HEK293 (cell line): ENCODE measurements at regions not wholly inside any gene's neighbourhood (a gene's known extent, or its start where the extent isn't known, plus 50 kb on each side); places are given as distances from the start of the nearest gene placed in this dataset.

Experiments
- CTCF ChIA-PET: fragments of 350-600 bp; formaldehyde crosslinking; extraction: SDS; loops from one replicate; lab custom pipeline; 2021; ENCODE audit warnings: antibody characterized with exemption; lab: Yijun Ruan, JAX
- POLR2A ChIA-PET: fragments of 300-600 bp; formaldehyde crosslinking; extraction: SDS; loops from one replicate; lab custom pipeline; 2020; ENCODE audit warnings: antibody characterized with exemption, inconsistent platforms; lab: Yijun Ruan, JAX
- H3K27ac ChIP-seq: fragments of 200-500 bp; sonication (Bioruptor generic); 2 replicates; pipeline ENCODE4 v1.5.1; 2014; ENCODE audit warnings: low read depth, low read length, control low read depth, inconsistent platforms; ENCODE audit errors: extremely low read depth
- H3K36me3 ChIP-seq, 2 experiments: fragments of 200-500 bp in 1 of 2; sonication (Bioruptor generic) in 1 of 2; 1 replicate in 1 of 2; 2 replicates in 1 of 2; pipeline ENCODE4 v1.5.1; 2014 to 2017; ENCODE audit warnings: inconsistent platforms in 2 of 2, low read length in 2 of 2; ENCODE audit not compliant: control insufficient read depth in 2 of 2, insufficient read depth in 1 of 2
- H3K4me1 ChIP-seq: fragments of 200-500 bp; sonication (Bioruptor generic); 2 replicates; pipeline ENCODE4 v1.5.1; 2014; ENCODE audit warnings: mild to moderate bottlenecking, low read length, inconsistent platforms; ENCODE audit not compliant: control insufficient read depth, insufficient read depth
- H3K4me3 ChIP-seq: 2 replicates; pipeline ENCODE4 v1.5.1; 2011; ENCODE audit warnings: low read depth, mild to moderate bottlenecking, control low read depth, low read length, moderate library complexity
- H3K9me3 ChIP-seq: fragments of 200-500 bp; sonication (Bioruptor generic); 2 replicates; pipeline ENCODE4 v1.5.1; 2014; ENCODE audit warnings: low read depth, low read length, inconsistent platforms; ENCODE audit not compliant: control insufficient read depth, insufficient read depth
- KLF8 ChIP-seq: fragments of 450-650 bp; formaldehyde crosslinking; IDR thresholded peaks from 2 replicates; pipeline ENCODE4 v1.5.1; 2016; ENCODE audit warnings: missing biosample characterization, missing genetic modification characterization
- OVOL3 ChIP-seq: fragments of 450-650 bp; formaldehyde crosslinking; IDR thresholded peaks from 2 replicates; pipeline ENCODE4 v1.5.1; 2016; ENCODE audit warnings: missing biosample characterization, missing genetic modification characterization
- SCRT1 ChIP-seq: fragments of 450-650 bp; formaldehyde crosslinking; IDR thresholded peaks from 2 replicates; pipeline ENCODE4 v1.5.1; 2016; ENCODE audit warnings: missing biosample characterization, missing genetic modification characterization, borderline replicate concordance
- SP2 ChIP-seq: fragments of 450-650 bp; formaldehyde crosslinking; IDR thresholded peaks from 2 replicates; pipeline ENCODE4 v1.5.1; 2016; ENCODE audit warnings: missing biosample characterization, missing genetic modification characterization
- TRIM28 ChIP-seq: IDR thresholded peaks from 2 replicates; pipeline ENCODE4 v1.6.1; 2011; ENCODE audit warnings: low read length, control low read depth, borderline replicate concordance
- WT1 ChIP-seq: fragments of 450-650 bp; formaldehyde crosslinking; IDR thresholded peaks from 2 replicates; pipeline ENCODE4 v1.5.1; 2016; ENCODE audit warnings: missing biosample characterization, missing genetic modification characterization
- YY1 ChIP-seq: fragments of 450-650 bp; formaldehyde crosslinking; IDR thresholded peaks from 2 replicates; pipeline ENCODE4 v1.5.1; 2018; ENCODE audit warnings: missing biosample characterization, missing genetic modification characterization
- ZFP69B ChIP-seq: fragments of 450-650 bp; formaldehyde crosslinking; IDR thresholded peaks from 2 replicates; pipeline ENCODE4 v1.5.1; 2016; ENCODE audit warnings: missing biosample characterization, missing genetic modification characterization
- ZNF114 ChIP-seq: fragments of 450-650 bp; formaldehyde crosslinking; IDR thresholded peaks from 2 replicates; pipeline ENCODE4 v1.5.0; 2017; ENCODE audit warnings: missing biosample characterization, missing genetic modification characterization
- ZNF138 ChIP-seq: fragments of 450-650 bp; formaldehyde crosslinking; IDR thresholded peaks from 2 replicates; pipeline ENCODE4 v1.5.1; 2016; ENCODE audit warnings: missing biosample characterization, missing genetic modification characterization, borderline replicate concordance
- ZNF140 ChIP-seq: fragments of 450-650 bp; formaldehyde crosslinking; IDR thresholded peaks from 2 replicates; pipeline ENCODE4 v1.5.1; 2016; ENCODE audit warnings: missing biosample characterization, missing genetic modification characterization
- ZNF169 ChIP-seq: fragments of 450-650 bp; formaldehyde crosslinking; IDR thresholded peaks from 2 replicates; pipeline ENCODE4 v1.5.1; 2016; ENCODE audit warnings: missing biosample characterization, missing genetic modification characterization
- ZNF544 ChIP-seq: fragments of 450-650 bp; formaldehyde crosslinking; IDR thresholded peaks from 2 replicates; pipeline ENCODE4 v1.5.0; 2017; ENCODE audit warnings: missing biosample characterization, missing genetic modification characterization
- ZNF660 ChIP-seq: fragments of 450-650 bp; IDR thresholded peaks from 2 replicates; pipeline ENCODE4 v1.5.1; 2018; ENCODE audit warnings: missing biosample characterization, mild to moderate bottlenecking, missing genetic modification characterization
- ZNF701 ChIP-seq: fragments of 450-650 bp; formaldehyde crosslinking; IDR thresholded peaks from 2 replicates; pipeline ENCODE4 v1.5.1; 2016; ENCODE audit warnings: missing biosample characterization, missing genetic modification characterization
- ZNF777 ChIP-seq: fragments of 450-650 bp; formaldehyde crosslinking; IDR thresholded peaks from 2 replicates; pipeline ENCODE4 v1.5.1; 2017; ENCODE audit warnings: missing biosample characterization, missing genetic modification characterization, borderline replicate concordance
- ZNF791 ChIP-seq: fragments of 450-650 bp; formaldehyde crosslinking; IDR thresholded peaks from 2 replicates; pipeline ENCODE4 v1.5.1; 2016; ENCODE audit warnings: missing biosample characterization, missing genetic modification characterization
- TF ChIP-seq, protein P1 (sequence below): IDR thresholded peaks from 2 replicates; pipeline ENCODE4 v1.6.1; 2011; ENCODE audit warnings: mild to moderate bottlenecking, low read depth, low read length, borderline replicate concordance
- TF ChIP-seq, protein P2 (sequence below): fragments of 450-650 bp; formaldehyde crosslinking; IDR thresholded peaks from 2 replicates; pipeline ENCODE4 v1.5.1; 2016; ENCODE audit warnings: missing biosample characterization, missing genetic modification characterization
- TF ChIP-seq, protein P3 (sequence below): fragments of 450-650 bp; formaldehyde crosslinking; IDR thresholded peaks from 2 replicates; pipeline ENCODE4 v1.5.1; 2017; ENCODE audit warnings: missing biosample characterization, missing genetic modification characterization
- TF ChIP-seq, protein P4 (sequence below): fragments of 450-650 bp; formaldehyde crosslinking; IDR thresholded peaks from 2 replicates; pipeline ENCODE4 v1.5.1; 2016; ENCODE audit warnings: missing biosample characterization, missing genetic modification characterization, borderline replicate concordance
- TF ChIP-seq, protein P5 (sequence below): fragments of 450-650 bp; formaldehyde crosslinking; IDR thresholded peaks from 2 replicates; pipeline ENCODE4 v1.5.1; 2016; ENCODE audit warnings: missing biosample characterization, missing genetic modification characterization

DNA sequence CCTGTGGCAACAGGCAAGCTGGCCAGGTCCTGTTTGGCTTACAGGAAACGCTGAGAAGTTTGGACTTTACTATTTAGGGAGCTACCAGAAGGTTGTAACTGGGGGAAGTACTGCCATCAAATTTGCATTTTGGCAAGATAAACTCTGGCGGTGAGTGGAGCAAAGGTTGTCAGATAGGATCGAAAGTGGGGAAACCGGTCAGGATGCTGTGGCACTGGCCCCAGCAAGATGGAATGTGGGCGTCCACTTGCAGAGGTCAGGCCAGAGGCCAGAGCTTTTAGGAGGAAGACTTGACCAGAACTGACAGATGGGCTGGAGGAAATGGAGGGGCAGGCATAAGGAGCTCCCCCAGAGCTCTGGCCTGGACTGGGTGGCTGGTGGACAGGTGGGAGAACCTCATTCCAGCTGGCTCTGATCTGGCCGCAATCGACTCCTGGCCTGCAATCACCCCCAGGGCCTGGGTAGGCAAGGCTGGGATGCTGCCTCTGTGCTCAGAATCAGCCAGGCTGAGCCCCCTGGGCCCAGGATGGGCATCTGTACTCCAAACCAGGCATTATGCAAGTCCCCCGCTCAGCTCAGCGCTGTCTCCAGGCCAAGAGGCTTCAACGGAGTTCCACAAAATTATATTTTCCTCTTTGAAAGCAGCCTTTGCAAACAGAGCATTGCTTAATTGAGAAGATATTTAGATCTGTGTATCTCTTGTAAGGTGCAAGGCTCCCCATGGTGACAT, 178.3 kb upstream of the NECTIN1 start:
- Histone ChIP-seq H3K4me3 (no peak overlapping the region), H3K9me3 (no peaks in the 10 kb centered on the region), H3K36me3 (no peaks in the 10 kb centered on the region), H3K4me1 (no peaks in the 10 kb centered on the region), H3K27ac (no peak overlapping the region)
- POLR2A ChIA-PET, result no interaction called here
- CTCF ChIA-PET, result interaction anchor here (0.6 kb wide), 1 partner anchor 262 kb away, joined by 3 read pairs; no protein-coding TSS in a partner anchor
- TF ChIP-seq ZNF777 (tag by site-specific recombination) (no peak), ZNF791 (tag by site-specific recombination) (no peak), KLF8 (tag by site-specific recombination) (no peak), YY1 (tag by site-specific recombination) (no peak), ZNF701 (no peak)
- TF ChIP-seq, protein P1, sequence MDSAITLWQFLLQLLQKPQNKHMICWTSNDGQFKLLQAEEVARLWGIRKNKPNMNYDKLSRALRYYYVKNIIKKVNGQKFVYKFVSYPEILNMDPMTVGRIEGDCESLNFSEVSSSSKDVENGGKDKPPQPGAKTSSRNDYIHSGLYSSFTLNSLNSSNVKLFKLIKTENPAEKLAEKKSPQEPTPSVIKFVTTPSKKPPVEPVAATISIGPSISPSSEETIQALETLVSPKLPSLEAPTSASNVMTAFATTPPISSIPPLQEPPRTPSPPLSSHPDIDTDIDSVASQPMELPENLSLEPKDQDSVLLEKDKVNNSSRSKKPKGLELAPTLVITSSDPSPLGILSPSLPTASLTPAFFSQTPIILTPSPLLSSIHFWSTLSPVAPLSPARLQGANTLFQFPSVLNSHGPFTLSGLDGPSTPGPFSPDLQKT, result no peak

DNA sequence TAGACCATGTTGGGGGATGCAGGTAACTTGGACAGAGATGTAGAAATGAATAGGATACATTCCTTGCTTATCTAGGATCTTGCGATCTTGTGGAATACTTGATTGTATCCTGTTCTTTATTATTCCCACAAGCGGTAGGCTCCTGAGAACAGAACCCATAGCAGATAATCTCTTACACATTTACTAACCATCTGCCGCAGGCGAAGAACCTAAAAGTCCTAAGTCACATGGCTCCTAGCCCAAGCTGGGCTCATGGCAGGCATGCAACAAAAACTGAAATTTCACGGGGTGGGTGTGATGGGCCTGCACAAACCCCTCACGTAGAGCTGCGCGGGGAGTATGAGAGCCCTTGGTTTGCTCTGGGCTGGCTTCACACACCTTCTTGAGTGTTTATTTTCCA, 177.4 kb upstream of the NECTIN1 start:
- Histone ChIP-seq H3K4me3 (no peak overlapping the region), H3K36me3 (no peaks in the 10 kb centered on the region), H3K4me1 (no peaks in the 10 kb centered on the region), H3K9me3 (no peaks in the 10 kb centered on the region), H3K27ac (no peak overlapping the region)
- CTCF ChIA-PET, result no interaction called here
- POLR2A ChIA-PET, result no interaction called here
- TF ChIP-seq, protein P2, sequence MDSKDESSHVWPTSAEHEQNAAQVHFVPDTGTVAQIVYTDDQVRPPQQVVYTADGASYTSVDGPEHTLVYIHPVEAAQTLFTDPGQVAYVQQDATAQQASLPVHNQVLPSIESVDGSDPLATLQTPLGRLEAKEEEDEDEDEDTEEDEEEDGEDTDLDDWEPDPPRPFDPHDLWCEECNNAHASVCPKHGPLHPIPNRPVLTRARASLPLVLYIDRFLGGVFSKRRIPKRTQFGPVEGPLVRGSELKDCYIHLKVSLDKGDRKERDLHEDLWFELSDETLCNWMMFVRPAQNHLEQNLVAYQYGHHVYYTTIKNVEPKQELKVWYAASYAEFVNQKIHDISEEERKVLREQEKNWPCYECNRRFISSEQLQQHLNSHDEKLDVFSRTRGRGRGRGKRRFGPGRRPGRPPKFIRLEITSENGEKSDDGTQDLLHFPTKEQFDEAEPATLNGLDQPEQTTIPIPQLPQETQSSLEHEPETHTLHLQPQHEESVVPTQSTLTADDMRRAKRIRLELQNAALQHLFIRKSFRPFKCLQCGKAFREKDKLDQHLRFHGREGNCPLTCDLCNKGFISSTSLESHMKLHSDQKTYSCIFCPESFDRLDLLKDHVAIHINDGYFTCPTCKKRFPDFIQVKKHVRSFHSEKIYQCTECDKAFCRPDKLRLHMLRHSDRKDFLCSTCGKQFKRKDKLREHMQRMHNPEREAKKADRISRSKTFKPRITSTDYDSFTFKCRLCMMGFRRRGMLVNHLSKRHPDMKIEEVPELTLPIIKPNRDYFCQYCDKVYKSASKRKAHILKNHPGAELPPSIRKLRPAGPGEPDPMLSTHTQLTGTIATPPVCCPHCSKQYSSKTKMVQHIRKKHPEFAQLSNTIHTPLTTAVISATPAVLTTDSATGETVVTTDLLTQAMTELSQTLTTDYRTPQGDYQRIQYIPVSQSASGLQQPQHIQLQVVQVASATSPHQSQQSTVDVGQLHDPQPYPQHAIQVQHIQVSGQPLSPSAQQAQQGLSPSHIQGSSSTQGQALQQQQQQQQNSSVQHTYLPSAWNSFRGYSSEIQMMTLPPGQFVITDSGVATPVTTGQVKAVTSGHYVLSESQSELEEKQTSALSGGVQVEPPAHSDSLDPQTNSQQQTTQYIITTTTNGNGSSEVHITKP (tag by site-specific recombination), result no peak
- TF ChIP-seq ZNF169 (tag by site-specific recombination) (no peak), OVOL3 (no peak), ZNF138 (no peak), WT1 (no peak), TRIM28 (no peak), ZNF544 (no peak), ZNF140 (tag by site-specific recombination) (no peak), ZFP69B (tag by site-specific recombination) (no peak), ZNF114 (tag by site-specific recombination) (no peak), ZNF660 (no peak), SP2 (tag by site-specific recombination) (no peak), SCRT1 (tag by site-specific recombination) (no peak)
- TF ChIP-seq, protein P3, sequence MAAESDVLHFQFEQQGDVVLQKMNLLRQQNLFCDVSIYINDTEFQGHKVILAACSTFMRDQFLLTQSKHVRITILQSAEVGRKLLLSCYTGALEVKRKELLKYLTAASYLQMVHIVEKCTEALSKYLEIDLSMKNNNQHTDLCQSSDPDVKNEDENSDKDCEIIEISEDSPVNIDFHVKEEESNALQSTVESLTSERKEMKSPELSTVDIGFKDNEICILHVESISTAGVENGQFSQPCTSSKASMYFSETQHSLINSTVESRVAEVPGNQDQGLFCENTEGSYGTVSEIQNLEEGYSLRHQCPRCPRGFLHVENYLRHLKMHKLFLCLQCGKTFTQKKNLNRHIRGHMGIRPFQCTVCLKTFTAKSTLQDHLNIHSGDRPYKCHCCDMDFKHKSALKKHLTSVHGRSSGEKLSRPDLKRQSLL, result no peak
- TF ChIP-seq, protein P4, sequence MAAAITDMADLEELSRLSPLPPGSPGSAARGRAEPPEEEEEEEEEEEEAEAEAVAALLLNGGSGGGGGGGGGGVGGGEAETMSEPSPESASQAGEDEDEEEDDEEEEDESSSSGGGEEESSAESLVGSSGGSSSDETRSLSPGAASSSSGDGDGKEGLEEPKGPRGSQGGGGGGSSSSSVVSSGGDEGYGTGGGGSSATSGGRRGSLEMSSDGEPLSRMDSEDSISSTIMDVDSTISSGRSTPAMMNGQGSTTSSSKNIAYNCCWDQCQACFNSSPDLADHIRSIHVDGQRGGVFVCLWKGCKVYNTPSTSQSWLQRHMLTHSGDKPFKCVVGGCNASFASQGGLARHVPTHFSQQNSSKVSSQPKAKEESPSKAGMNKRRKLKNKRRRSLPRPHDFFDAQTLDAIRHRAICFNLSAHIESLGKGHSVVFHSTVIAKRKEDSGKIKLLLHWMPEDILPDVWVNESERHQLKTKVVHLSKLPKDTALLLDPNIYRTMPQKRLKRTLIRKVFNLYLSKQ (tag by site-specific recombination), result no peak
- TF ChIP-seq, protein P5, sequence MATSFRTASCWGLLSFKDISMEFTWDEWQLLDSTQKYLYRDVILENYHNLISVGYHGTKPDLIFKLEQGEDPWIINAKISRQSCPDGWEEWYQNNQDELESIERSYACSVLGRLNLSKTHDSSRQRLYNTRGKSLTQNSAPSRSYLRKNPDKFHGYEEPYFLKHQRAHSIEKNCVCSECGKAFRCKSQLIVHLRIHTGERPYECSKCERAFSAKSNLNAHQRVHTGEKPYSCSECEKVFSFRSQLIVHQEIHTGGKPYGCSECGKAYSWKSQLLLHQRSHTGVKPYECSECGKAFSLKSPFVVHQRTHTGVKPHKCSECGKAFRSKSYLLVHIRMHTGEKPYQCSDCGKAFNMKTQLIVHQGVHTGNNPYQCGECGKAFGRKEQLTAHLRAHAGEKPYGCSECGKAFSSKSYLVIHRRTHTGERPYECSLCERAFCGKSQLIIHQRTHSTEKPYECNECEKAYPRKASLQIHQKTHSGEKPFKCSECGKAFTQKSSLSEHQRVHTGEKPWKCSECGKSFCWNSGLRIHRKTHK (tag by site-specific recombination), result no peak
